Endothelial cell (in vitro differentiated cells): ENCODE measurements at regions not wholly inside any gene's neighbourhood (a gene's known extent, or its start where the extent isn't known, plus 50 kb on each side); places are given as distances from the start of the nearest gene placed in this dataset.

Experiments used
- DNase-seq: peaks from one replicate; pipeline ENCODE4 v3.0.0; 2021; ENCODE audit warnings: low spot score
- H3K27ac Mint-ChIP-seq: one replicate; pipeline ENCODE4 v1.8.0; 2021; ENCODE audit warnings: mixed read lengths, inconsistent platforms; ENCODE audit not compliant: unreplicated experiment
- H3K27me3 Mint-ChIP-seq: one replicate; pipeline ENCODE4 v1.8.0; 2021; ENCODE audit warnings: mild to moderate bottlenecking, moderate library complexity, mixed read lengths, inconsistent platforms; ENCODE audit not compliant: unreplicated experiment
- H3K36me3 Mint-ChIP-seq: one replicate; pipeline ENCODE4 v1.8.0; 2021; ENCODE audit warnings: mild to moderate bottlenecking, low read depth, mixed read lengths, inconsistent platforms; ENCODE audit not compliant: unreplicated experiment
- H3K4me1 Mint-ChIP-seq: one replicate; pipeline ENCODE4 v1.8.0; 2021; ENCODE audit warnings: mild to moderate bottlenecking, mixed read lengths, inconsistent platforms; ENCODE audit not compliant: unreplicated experiment
- H3K4me3 Mint-ChIP-seq: one replicate; pipeline ENCODE4 v1.8.0; 2021; ENCODE audit warnings: mild to moderate bottlenecking, mixed read lengths, inconsistent platforms; ENCODE audit not compliant: unreplicated experiment
- H3K9me3 Mint-ChIP-seq: one replicate; pipeline ENCODE4 v1.8.0; 2021; ENCODE audit warnings: mixed read lengths, inconsistent platforms; ENCODE audit not compliant: unreplicated experiment
- CTCF ChIP-seq: fragments of 200-600 bp; sonication (generic); IDR thresholded peaks from one replicate; pipeline ENCODE4 v1.5.0; 2021; ENCODE audit warnings: antibody characterized with exemption; ENCODE audit not compliant: unreplicated experiment

GRCh38 chr1:14149431-14149830 is 449.1 kb upstream of the KAZN start:
- no peak for TF ChIP-seq CTCF
- no peak for DNase-seq
- Mint-ChIP-seq H3K27ac (no peak overlapping the region), H3K9me3 (peaks cover 5% of the 10 kb centered on the region), H3K4me1 (peaks cover 11% of the 10 kb centered on the region), H3K4me3 (no peak overlapping the region), H3K27me3 (peaks cover 2% of the 10 kb centered on the region), H3K36me3 (no peaks in the 10 kb centered on the region)

GRCh38 chr1:14156543-14156942 is 441.9 kb upstream of the KAZN start:
- Mint-ChIP-seq H3K9me3 (peaks cover 5% of the 10 kb centered on the region), H3K36me3 (no peaks in the 10 kb centered on the region), H3K4me1 (no peaks in the 10 kb centered on the region), H3K4me3 (no peak overlapping the region), H3K27ac (no peak overlapping the region), H3K27me3 (peaks cover 1% of the 10 kb centered on the region)
- no peak for DNase-seq
- TF ChIP-seq CTCF: no peak

GRCh38 chr1:14160781-14161180 is 437.7 kb upstream of the KAZN start:
- DNase-seq: no peak
- no peak for TF ChIP-seq CTCF
- Mint-ChIP-seq H3K4me3 (no peak overlapping the region), H3K27me3 (no peaks in the 10 kb centered on the region), H3K36me3 (no peaks in the 10 kb centered on the region), H3K27ac (no peak overlapping the region), H3K9me3 (peaks cover 5% of the 10 kb centered on the region), H3K4me1 (peaks cover 5% of the 10 kb centered on the region)

GRCh38 chr1:14163246-14163645 is 435.2 kb upstream of the KAZN start:
- peaks cover 10% of the 10 kb centered on the region for H3K4me1 Mint-ChIP-seq

GRCh38 chr1:14165371-14165801 is 433.1 kb upstream of the KAZN start:
- no peaks in the 10 kb centered on the region for H3K36me3 Mint-ChIP-seq
- DNase-seq: no peak
- H3K4me1 Mint-ChIP-seq: peaks cover 10% of the 10 kb centered on the region
- TF ChIP-seq CTCF: no peak
- no peak overlapping the region for H3K27ac Mint-ChIP-seq
- H3K9me3 Mint-ChIP-seq: no peaks in the 10 kb centered on the region
- peaks cover 1% of the 10 kb centered on the region for H3K27me3 Mint-ChIP-seq
- no peak overlapping the region for H3K4me3 Mint-ChIP-seq

More at GRCh38 chr1:14163246-14163645, 435.2 kb upstream of the KAZN start:
- Mint-ChIP-seq H3K27ac (no peak overlapping the region), H3K9me3 (no peaks in the 10 kb centered on the region), H3K4me3 (no peak overlapping the region), H3K36me3 (no peaks in the 10 kb centered on the region), H3K27me3 (peaks cover 1% of the 10 kb centered on the region)
- no peak for TF ChIP-seq CTCF
- no peak for DNase-seq
